Adipocyte (in vitro differentiated cells): ENCODE measurements at regions not wholly inside any gene's neighbourhood (a gene's known extent, or its start where the extent isn't known, plus 50 kb on each side); places are given as distances from the start of the nearest gene placed in this dataset.

Experiments used
- DNase-seq: peaks from one replicate; pipeline ENCODE4 v3.0.0-alpha.2; 2015; ENCODE audit warnings: low read depth
- H3K27me3 ChIP-seq: replicated peaks from 2 replicates; pipeline ENCODE4 v1.7.0; 2013; ENCODE audit warnings: mild to moderate bottlenecking, low read length, moderate library complexity; ENCODE audit not compliant: control insufficient read depth, insufficient read depth
- H3K36me3 ChIP-seq: 2 replicates; pipeline ENCODE4 v1.7.0; 2013; ENCODE audit warnings: low read length, mild to moderate bottlenecking, moderate library complexity; ENCODE audit not compliant: control insufficient read depth, insufficient read depth, severe bottlenecking
- H3K4me1 ChIP-seq: 2 replicates; pipeline ENCODE4 v1.7.0; 2013; ENCODE audit warnings: mild to moderate bottlenecking, low read length, moderate library complexity; ENCODE audit not compliant: control insufficient read depth, insufficient read depth
- H3K4me3 ChIP-seq: 2 replicates; pipeline ENCODE4 v1.7.0; 2013; ENCODE audit warnings: mild to moderate bottlenecking, low read length, moderate library complexity
- H3K9ac ChIP-seq: 2 replicates; pipeline ENCODE4 v1.7.0; 2013; ENCODE audit warnings: mild to moderate bottlenecking, low read length, moderate library complexity
- H3K9me3 ChIP-seq: 2 replicates; pipeline ENCODE4 v1.7.0; 2013; ENCODE audit warnings: mild to moderate bottlenecking, low read length, moderate library complexity; ENCODE audit not compliant: control insufficient read depth

DNA sequence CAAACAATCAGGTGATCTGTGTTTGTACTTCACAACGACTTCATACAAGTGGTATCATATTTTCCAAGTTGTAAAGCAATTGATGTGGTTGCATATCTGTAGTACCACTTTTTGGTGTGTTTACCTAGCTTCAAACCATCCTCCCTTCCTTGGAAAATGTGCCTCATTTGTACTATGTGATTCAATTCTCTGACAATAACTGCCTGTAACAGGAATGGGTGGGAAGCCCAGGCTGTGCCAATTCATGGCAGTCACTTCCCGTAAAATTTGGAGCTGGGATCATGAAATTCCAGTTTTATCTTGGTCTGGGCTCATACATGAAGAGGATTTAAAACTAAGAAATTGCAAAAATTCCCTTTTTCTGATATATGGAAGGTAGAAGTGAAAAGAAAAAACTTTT, 250.1 kb downstream of the DIO2 start:
- H3K36me3 ChIP-seq = no peaks in the 10 kb centered on the region
- H3K27me3 ChIP-seq = no peaks in the 10 kb centered on the region
- H3K4me3 ChIP-seq = no peak overlapping the region
- DNase-seq = no peak
- no peak overlapping the region for H3K9ac ChIP-seq
- peaks cover 14% of the 10 kb centered on the region for H3K9me3 ChIP-seq
- no peaks in the 10 kb centered on the region for H3K4me1 ChIP-seq

DNA sequence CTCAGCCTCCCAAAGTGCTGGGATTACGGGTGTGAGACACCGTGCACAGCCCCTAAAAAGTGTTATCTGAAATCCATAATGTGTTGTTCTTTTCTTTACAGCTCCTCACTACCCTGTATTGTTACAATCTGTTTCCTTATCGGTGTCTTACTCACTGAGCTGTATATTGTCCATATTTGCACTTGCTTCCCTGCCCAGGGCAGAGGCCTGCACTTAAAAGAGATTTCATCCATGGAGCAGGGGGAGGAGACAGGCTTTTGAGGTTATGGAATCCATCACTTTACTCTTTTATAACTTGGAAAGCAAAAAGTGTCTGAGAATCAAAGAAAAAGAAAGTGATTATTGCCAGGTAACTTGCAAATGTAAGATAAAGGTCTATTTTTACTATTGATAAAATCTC, 251.0 kb downstream of the DIO2 start:
- H3K9ac ChIP-seq = no peak overlapping the region
- H3K27me3 ChIP-seq = no peaks in the 10 kb centered on the region
- no peaks in the 10 kb centered on the region for H3K4me1 ChIP-seq
- DNase-seq = no peak
- no peaks in the 10 kb centered on the region for H3K36me3 ChIP-seq
- no peak overlapping the region for H3K4me3 ChIP-seq
- H3K9me3 ChIP-seq = peaks cover 23% of the 10 kb centered on the region

DNA sequence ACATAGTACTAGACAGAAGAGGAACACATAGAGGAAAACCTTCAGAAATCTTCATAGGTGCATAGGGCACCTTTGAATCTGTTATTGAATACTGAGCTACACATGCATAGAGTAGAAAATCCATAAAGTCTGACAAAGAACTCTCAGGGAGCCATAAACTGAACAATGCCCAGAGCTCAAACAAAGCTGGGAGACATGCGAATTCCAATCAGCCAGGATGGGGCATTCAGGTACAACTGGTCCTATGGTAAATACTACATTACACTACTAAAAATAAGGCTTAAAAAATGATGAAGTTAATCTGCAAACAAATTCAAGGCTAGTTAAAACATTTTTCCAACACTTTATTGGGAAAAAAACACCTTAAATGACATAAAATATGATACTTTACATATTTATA, 259.7 kb downstream of the DIO2 start:
- no peak for DNase-seq
- no peak overlapping the region for H3K9ac ChIP-seq
- peaks cover 27% of the 10 kb centered on the region for H3K9me3 ChIP-seq
- H3K4me3 ChIP-seq = no peak overlapping the region
- no peaks in the 10 kb centered on the region for H3K36me3 ChIP-seq
- H3K27me3 ChIP-seq = no peaks in the 10 kb centered on the region
- H3K4me1 ChIP-seq = no peaks in the 10 kb centered on the region

DNA sequence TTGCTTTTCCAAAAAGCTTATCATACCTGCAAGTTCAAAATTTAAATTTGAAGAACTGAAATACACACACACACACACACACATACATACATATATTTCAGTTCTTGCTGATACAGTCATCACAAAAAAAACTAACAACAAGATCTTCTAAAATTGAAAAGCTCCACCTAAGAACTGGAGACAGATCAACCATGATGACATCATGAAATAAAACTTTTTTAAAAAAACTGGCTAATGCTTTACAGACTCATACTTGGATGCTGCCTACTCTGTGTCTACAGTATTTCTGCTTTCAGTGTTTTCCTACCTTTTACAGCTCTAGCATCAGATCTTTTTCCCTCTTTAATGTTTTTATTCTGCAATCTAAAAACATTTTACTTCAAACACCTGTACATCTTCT, 261.4 kb downstream of the DIO2 start:
- Histone ChIP-seq H3K36me3 (no peaks in the 10 kb centered on the region), H3K9ac (no peak overlapping the region), H3K4me3 (no peak overlapping the region), H3K27me3 (no peaks in the 10 kb centered on the region), H3K4me1 (no peaks in the 10 kb centered on the region), H3K9me3 (peaks cover 11% of the 10 kb centered on the region)
- DNase-seq = peak; percentile 1

DNA sequence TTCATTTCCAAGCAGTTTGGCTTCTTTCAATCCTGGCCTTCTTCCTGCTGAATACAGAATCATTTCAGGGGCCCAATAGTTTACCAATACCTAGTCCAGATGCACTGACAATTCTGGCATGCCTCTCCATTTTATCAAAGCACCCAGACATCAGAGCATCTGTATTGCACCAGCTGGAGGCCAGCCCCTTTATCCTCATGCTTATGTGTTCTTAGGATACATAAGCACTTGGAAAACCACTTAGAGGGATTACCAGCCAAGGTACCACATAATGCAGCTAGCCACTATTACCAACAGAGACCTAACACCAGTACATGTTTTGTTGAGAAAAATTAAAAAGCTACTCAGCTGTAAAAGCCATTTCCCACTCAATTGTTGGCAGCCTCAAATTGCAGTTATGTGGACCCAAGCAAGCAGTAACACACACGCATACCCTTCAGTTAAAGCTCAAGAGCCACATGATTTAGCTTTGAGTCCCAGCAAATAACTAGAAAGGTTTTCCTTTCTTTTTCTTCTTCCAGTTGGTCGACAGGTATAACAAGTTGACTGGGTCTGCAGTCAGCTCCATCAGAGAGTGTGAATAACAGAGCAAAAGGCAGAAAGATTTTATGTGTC, 263.8 kb downstream of the DIO2 start:
- DNase-seq = no peak
- Histone ChIP-seq H3K36me3 (no peaks in the 10 kb centered on the region), H3K4me3 (no peak overlapping the region), H3K27me3 (no peaks in the 10 kb centered on the region), H3K4me1 (no peaks in the 10 kb centered on the region), H3K9ac (no peak overlapping the region), H3K9me3 (no peaks in the 10 kb centered on the region)

DNA sequence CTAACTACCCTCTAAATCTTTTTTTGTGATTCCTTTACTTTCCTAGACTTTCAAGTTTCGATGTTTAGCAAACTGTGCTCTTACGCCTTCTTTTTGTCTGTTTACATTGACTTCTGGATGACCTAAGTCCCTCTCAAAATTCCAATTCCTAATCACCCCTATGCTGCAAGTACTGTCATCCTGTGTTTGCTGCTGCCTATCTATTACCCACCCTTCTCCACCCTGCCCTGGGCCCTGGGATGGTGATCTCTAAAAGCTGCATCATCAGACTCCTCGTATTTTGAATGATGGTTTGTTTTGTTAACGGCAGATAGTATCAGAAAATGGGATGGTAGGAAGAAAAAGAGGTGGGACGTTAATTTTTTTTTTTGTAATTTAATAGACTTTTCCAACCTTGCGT, 272.1 kb downstream of the DIO2 start:
- Histone ChIP-seq H3K9me3 (no peaks in the 10 kb centered on the region), H3K36me3 (no peaks in the 10 kb centered on the region), H3K27me3 (no peaks in the 10 kb centered on the region), H3K4me1 (no peaks in the 10 kb centered on the region), H3K4me3 (no peak overlapping the region), H3K9ac (no peak overlapping the region)
- DNase-seq = no peak

DNA sequence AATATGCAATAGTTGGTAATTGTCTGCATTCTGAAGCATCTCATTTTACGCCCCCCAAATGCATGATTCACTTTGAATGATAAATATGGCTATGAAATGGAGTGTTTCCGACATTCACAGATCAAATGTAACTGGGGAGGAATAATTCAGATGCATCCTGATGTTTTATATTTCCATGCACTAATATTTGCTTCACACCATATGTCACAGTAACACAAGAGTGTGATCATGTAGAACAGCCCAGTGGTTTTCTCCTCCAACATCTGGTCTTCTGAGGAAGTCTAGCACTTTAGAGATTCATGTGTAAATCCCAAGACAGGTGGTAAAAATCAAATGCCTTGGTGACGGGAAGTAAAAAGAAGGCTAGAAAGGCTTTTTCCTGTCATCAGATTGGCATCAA, 273.1 kb downstream of the DIO2 start:
- Histone ChIP-seq H3K9ac (no peak overlapping the region), H3K9me3 (no peaks in the 10 kb centered on the region), H3K4me1 (no peaks in the 10 kb centered on the region), H3K4me3 (no peak overlapping the region), H3K36me3 (no peaks in the 10 kb centered on the region), H3K27me3 (no peaks in the 10 kb centered on the region)
- no peak for DNase-seq

DNA sequence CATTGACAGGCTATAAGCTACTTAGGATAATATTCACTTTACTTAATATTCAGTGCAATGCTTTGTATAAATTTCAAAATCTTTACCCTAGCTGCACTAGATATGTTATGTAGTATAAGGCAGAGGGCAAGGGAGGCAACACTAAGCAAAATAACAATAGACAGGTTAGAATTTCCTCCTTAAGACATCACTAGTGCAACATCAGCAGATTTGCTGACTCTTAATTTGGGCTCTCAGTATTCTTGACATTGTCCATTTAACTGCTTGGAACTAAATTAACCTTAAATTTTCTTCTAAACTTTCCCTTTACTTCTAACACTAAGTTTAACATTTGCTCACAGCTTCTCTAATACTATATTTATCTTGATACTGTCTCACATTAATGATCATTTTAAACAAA, 273.9 kb downstream of the DIO2 start:
- Histone ChIP-seq H3K27me3 (no peaks in the 10 kb centered on the region), H3K9ac (no peak overlapping the region)

DNA sequence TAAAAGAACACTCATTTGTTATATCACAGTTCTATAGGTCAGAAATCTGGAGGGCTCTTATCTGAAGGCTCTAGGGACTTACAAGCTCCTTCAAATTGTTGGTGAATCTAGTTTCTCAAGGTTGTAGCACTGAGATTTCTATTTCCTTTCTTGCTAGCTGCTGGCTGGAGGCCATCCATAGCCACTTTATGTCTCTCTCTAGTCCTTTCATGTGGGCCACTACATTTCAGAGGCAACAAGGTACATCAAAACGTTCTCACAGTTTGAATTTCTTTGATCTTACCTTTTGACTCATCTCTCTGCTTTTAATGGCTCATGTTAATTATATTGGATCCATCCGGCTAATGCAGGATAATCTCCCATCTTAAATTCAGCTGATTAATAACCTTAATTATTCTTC, 286.8 kb downstream of the DIO2 start:
- Histone ChIP-seq H3K9ac (no peak overlapping the region), H3K36me3 (no peaks in the 10 kb centered on the region), H3K4me3 (no peak overlapping the region), H3K9me3 (no peaks in the 10 kb centered on the region), H3K27me3 (no peaks in the 10 kb centered on the region), H3K4me1 (no peaks in the 10 kb centered on the region)
- DNase-seq = no peak

More for the DNA sequence above, 273.9 kb downstream of the DIO2 start:
- Histone ChIP-seq H3K9me3 (no peaks in the 10 kb centered on the region), H3K36me3 (no peaks in the 10 kb centered on the region), H3K4me1 (no peaks in the 10 kb centered on the region), H3K4me3 (no peak overlapping the region)
- DNase-seq = no peak

DNA sequence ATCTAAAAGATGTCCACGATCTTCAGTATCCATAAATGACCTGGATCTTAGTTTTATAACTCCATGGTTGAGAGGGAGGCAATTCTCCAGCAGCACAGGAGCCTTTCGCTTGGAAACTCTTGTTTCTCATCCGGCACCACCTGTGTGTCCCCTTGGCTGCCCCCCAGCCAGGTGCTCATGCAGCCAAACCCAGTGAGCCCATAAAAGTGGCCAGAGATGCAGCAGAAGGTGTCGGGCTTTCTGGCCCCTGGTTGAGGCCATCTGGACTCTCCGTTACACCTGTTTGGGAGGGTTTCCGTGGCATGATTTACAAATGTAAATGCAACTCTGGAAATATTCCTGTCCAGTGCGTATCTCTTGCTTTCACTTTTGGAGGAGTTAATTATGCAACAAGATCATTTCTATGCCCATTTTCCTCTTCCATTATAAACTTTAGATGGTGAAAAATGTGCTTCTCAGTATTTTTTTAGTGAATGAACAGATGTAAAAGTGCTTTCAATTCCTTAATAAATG, 291.1 kb downstream of the DIO2 start:
- H3K9me3 ChIP-seq = no peaks in the 10 kb centered on the region
- DNase-seq = no peak
- H3K27me3 ChIP-seq = no peaks in the 10 kb centered on the region
- H3K36me3 ChIP-seq = no peaks in the 10 kb centered on the region
- H3K4me3 ChIP-seq = no peak overlapping the region
- H3K9ac ChIP-seq = no peak overlapping the region
- no peaks in the 10 kb centered on the region for H3K4me1 ChIP-seq
